ENCODE measurements at regions not wholly inside any gene's neighbourhood (a gene's known extent, or its start where the extent isn't known, plus 50 kb on each side); places are given as distances from the start of the nearest gene placed in this dataset.

DNA sequence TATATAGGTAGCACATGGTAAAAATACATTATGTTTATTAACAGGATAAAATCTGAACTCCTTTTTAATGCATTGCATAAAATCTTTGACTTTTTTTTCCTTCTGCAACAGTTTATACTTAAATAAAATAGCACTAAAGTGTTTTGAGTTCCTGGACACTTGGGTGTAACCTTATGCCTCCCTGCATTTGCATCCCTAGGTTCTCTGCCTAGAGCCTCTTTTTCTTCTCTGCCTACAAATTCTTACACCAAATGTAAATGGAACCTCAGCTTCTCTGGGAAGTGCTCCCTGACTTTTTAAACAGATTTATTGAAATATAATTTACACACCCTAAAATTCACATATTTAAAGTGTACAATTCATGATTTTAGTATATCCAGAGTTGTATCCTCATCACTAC is 1017.6 kb downstream of the CNTNAP5 start:
- DNase-seq (ENCODE audit: low spot score): no peak

DNA sequence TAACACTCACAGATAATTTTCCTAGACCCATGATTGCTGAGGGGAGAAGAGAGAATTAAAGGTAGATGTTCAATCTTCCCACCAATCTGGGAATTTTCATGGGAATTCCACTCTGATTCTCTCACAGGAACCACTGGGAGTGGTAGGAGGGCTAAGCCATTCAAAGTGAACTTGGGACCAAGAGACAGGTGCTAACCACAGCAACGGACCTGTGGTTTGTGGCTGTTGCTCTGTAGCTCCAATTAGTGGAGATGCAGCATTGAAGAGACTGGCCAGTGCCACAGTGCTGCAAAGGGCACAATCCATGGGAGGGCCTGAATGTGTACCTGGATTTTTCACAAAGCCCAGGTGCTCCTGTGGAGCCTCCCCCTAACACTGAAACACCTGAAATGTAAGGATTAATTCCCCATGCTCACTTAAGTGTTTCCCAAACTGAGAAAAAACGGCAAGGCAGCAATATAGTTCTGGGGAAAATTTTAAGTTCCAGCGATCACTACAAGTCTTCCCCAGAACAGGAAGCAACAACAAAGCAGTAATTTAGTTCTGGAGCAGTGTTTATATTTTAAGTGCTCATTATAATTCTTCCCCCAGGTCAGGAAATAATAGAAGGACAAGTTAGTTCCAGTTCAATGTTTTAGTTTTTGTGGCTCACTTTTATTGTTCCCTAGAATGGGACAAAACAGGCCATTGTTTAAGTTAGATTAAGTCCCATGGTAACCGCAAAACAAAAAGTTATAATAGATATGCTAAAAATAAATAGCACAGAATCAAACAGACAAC is 1045.8 kb downstream of the CNTNAP5 start:
- no peak for DNase-seq (ENCODE audit: low spot score)

DNA sequence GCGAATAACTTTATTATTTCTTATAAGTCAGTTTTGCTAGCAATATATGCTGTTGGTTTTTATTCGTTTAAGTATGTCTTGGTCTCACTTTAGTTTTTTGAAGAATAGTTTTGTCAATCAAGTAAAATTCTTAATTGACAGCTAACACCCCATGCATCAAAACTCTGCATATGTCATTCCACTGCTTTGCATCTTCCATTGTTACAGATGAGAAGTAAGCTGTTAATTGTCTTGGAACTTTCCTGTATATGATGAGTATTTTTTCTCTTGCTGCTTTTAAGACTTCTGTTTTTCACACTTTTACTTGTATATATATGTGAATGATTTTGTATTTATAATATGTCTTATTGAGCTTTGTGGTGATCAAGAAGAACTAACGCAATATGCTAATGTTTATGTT is 1048.4 kb downstream of the CNTNAP5 start:
- no peak for DNase-seq (ENCODE audit: low spot score)

DNA sequence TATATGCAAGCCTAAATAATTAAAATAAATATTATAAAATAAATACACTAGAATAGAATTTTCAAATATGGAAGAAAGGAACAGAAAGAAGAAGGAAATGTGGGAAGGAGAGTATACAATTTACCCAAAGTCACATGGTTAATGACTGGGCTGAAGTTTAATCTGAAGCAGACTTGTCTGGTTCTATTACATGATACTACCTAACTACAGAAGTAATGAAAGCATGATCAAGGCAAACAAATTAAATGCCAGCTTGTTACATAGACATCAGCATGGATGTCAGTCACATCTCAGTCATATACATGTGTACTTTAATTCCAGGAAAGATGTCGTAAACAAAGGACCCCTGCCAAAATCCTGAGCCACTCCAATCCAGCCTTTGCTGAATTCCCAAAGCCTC is 1060.8 kb downstream of the CNTNAP5 start:
- no peak for DNase-seq (ENCODE audit: low spot score)

DNA sequence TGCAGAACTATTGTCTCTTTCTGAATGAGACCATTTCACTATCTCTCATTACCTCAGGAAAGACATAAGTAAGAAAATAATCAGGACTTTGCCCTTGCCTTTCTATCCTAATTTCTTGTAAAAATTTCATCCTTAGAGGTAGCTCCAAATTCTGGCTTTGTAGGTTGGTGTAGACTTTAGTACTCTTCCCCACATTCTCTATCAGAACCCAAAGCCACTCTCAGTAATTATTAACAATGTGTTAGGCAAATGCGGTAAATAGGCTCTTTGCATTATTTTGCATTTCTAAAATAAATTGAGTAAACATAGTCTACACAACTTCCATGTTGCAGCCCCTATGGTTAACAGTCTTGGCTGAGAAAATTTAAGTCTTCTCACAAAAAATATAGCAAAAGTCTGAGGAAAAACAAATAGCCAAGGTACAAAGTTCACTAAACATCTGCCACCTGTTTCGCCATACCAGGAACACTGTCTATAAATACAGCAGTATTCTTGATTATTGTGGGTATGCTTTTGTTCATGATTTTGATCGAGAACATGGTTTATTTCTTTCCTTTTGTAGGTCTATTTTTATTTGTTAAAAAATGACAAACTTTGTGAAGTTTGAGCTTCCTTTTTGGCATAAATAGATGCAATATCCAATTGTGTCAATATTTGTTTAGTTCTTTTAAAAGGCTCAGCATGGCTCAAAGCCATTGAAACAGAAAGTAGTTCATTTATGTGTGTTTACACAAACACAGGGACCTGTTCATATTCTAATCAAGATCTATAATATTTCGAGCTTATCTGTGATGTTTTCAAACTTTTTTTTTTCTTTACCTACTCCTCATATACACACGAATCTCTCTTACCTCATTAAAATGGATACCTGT is 1061.5 kb downstream of the CNTNAP5 start:
- DNase-seq (ENCODE audit: low spot score): no peak

DNA sequence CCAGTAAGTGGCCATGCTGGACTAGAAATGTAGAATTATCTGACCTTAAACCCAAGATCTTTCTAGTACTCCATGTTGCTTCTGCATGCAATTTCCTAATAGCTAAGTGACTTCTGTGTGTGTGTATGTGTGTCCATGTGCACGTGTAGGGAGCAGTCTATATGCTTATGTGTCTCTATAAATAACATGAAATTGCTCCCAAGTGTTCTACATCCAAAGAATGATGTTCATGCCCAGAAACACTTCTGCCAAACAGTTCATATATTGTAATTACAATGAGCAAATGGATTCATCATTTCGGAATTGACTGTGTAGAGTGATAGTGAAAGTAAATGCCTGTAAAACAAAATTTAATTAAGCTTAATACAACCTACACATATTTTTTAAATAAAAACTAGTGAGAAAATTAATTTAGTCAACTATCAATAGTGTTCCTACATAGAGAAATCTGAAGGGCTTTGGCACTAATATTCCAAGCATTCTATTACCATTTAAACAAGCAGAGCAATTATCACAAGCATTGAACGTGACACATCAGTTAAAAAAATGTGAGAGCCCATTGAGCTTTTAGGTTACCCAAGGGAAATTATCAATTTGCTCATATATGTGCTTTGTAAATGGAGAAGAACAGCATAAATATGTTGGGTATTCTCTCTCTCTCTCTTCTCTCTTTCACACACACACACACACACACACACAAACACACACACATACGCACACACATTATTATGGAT is 1067.4 kb downstream of the CNTNAP5 start:
- DNase-seq (ENCODE audit: low spot score): no peak

DNA sequence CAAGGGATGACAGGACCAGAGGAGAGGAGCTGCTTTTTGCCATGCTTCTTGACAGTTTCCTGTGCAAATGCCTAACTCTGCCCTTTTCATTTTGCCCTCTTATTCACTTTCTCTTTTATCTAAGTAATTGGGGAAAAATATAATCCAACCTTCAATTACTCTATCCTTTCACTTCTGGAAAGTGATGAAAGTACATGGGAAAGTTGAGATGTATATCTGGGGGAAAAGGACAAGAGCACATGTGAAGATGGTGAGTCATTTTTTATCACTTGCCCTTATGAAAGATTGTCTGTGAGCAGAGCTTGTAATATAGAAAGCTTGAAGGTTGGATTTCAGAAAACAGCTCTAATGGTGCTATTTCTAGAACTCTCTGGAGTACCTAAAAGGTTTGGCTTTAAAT is 1070.7 kb downstream of the CNTNAP5 start:
- no peak for DNase-seq (ENCODE audit: low spot score)

DNA sequence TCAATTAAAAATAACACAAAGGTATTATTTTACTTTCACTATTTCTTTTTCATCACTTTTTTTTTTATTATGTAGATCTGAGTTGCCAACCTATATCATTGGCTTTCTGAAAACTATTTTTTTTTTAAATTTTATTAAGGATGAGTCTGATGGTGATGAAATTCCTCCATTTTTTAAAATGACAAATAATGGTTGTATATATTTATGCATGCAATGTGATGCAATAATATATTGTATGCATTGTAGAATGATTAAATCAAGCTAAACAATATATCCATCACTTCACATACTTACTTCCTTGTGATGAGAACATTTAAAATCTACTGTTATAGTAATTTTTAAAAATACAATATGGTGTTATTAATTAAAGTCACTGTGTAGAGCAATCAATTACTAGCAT is 1081.6 kb downstream of the CNTNAP5 start:
- DNase-seq (ENCODE audit: low spot score): no peak

DNA sequence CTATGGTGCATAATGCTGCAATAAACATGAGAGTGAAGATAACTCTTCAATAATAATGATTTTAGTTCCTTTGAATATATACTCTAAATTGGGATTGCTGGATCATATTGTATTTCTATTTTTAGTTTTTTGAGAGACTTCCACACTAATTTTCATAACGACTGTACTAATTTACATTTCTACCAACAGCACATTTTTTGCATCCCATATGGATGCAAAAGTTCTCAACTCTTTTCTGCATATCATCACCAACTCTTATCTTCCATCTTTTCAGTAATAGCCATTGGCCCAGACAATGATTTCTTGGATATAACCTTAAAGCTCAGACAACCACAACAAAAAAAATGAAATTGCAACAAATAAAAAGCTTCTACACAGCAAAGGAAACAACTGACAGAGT is 1082.4 kb downstream of the CNTNAP5 start:
- DNase-seq (ENCODE audit: low spot score): no peak

DNA sequence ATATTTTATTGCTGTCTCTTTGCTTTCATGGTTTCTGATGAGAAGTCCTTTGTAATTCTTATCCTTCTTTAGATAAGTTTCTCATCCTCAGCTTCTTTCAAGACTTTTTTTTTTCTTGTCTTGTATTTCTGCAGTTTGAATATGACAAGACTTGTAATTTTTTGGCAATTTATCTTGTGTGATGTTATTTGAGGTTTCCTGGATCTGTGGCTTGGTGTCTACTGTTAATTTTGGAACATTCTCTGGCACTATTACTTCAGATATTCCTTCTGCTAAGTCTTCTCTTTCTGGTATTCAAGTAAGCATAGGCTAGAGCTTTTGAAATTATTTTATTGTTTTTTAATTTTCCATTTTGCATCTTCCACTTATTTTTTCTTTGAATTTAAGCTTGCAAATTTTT is 1083.2 kb downstream of the CNTNAP5 start:
- DNase-seq (ENCODE audit: low spot score): no peak

DNA sequence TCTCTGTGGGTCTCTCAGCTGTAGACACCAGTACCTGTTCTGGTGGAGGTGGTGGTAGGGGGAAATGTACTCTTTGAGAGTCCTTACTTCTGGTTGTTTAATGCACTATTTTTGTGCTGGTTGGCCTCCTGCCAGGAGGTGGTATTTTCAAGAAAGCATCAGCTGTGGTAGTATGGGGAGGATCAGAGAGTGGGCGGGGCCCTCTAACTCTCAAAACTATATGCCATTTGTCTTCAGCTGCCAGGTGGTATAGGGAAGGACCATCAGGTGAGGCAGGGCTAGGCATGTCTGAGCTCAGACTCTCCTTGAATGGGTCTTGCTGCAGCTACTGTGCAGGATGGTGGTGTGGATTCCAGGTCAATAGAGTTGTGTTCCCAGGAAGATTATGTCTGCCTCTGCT is 1100.8 kb downstream of the CNTNAP5 start:
- DNase-seq (ENCODE audit: low spot score): no peak

DNA sequence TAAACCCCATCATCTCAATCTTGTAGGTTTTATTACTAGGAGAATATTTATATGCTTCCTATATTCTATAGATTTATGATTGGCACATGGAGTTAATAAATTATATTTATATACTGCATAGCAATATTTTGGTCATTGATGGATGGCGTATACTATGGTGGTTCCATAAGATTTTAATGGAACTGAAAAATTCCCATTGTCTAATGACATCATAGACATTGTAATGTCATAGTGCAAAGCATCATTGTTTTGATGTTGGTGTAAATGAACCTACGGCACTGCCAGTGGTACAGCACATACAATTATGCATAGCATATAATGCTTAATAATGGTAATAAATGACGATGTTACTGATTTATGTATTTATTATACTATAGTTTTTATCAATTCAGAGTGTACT is 1135.9 kb downstream of the CNTNAP5 start:
- no peak for DNase-seq (ENCODE audit: low spot score)

DNA sequence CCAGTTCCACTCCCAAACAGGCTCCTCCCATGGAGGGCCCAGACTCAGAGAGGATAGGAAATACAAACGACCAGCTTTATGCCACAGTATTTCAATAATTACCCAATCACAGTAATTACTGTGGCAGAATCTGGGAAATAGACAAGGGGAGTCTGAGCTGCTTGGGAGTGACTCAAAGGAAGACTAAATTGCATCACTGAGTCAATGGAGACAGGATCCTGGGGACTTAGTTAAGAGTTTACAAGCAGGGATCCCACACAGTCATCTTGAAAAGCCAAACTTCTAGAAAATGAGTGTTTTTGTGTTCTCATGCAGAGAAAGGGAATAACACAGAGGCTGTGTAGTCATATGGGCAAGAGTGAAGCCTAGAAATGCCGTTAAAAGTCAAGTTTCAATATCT is 1142.1 kb downstream of the CNTNAP5 start:
- no peak for DNase-seq (ENCODE audit: low spot score)

DNA sequence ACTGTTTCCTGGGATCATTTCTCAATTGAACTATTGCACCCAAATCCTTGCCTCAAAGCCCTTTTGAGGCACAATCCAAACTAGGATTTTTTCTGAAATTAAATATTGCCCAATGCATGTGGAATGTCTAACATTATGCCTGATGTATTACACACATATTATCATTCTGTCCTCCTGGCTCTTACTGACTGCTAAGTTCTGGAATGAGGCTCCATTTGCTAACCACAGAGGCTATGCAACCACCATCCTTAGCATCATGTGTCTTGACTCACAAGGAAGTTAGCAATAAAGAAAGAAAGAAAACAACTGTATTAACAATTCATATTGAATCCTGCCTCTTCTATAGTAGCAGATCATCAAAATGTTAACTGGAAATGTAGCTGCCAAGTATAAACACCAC is 1142.7 kb downstream of the CNTNAP5 start:
- no peak for DNase-seq (ENCODE audit: low spot score)

DNA sequence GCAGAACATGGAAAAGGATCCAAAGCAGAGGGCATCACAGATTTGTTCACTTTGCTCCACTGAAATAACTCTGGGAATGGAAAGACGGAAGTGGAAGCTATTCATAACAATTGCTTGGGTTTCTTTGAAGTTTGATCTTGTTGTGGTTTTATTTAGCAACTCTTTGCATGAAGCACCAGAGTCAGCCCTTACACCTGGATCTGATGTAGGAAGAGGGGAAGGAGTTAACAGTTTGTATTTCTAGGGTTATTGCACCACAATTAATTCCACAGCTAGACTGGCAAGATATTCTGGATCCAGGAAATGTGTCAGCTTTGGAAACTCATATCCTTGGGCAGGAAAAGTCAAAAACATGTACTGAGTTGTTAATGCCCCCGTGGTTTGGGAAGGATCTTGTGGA is 1143.4 kb downstream of the CNTNAP5 start:
- DNase-seq (ENCODE audit: low spot score): no peak

DNA sequence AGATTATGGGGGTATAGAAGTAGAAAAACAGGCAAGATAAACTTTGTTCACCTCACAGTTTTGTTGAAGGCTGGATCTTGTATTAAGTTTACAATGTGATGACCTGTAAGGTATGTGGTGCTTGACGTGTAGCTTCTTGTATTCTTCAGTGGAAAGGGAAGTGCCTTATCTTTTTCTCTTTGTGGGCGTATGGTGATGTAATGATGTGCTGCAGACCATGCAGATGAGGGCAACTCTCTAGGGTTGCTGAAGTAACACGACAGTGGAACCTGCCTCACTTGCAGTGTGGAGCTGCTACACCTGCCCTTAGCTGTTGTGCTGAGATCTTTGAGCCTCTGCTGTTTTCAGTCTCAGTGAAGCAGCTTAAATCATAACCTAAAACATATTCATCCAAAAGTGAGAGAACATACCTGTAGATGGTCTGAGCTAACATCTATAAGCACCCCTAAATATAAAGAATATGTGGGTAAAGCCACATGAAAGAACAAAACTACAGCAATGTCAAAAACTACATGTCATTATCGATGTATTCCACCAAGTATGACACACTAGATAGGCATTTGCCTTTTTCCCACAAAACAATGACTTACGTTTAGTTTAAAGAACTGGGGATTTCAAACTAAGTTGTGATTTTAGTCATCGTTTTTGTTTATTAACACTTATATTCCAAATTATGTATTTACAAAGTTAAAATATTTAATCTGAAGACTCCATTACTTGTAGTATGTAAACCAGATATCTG is 1144.1 kb downstream of the CNTNAP5 start:
- no peak for DNase-seq (ENCODE audit: low spot score)

DNA sequence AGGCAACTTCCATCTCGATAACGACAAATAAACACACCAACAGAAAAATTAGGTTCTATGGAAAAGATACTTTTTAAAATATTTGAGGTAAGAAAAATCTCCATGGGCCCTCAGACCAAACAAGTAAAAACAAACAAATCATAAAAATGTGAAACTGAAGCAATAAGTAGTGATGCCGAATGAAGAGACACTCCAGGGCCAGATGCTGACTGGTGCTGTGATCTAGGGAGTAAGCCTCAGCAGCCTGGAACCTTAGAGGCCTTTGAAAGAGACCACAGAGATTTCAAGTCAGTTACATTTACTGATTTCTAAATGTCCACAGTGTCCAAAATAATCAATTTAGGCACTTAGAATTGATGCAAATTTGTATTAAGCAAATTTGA is 1144.7 kb downstream of the CNTNAP5 start:
- DNase-seq (ENCODE audit: low spot score): no peak

DNA sequence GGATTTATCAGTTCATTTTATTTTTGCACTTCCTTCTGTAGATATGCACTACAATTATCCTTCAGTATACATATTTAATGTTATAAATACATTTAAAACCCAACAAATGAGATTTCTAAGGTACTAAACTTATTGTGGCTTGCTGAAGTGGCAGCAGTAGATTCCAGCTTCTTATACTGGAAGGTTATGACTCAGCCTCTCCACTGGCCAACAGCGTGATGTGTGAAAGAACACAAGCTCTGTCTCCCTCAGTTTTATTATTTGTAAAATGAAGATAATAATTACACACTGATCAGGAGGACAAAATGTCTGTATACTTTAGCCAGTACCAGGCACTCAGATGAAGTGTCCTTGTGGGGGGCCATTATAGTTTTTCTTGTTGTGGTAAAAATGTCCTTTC is 1147.1 kb downstream of the CNTNAP5 start:
- no peak for DNase-seq (ENCODE audit: low spot score)

DNA sequence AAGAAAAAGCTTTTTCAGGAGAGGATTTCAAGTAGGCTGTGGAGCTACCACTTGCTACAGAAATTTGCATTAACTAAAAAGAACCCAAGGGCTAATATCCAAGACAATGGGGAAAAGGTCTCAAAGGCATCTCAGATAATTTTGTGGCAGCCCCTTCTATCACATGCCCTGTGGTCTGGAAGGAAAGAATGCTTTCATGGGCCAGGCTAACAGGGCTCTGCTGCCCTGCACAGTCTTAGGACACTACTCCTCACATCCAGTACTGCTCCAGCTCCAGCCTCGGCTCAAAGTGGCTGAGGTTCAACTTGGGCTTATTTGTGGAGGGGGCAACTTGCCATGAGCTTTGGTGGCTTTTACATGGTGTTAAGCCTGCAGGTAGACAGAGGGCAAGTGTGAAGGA is 1150.3 kb downstream of the CNTNAP5 start:
- no peak for DNase-seq (ENCODE audit: low spot score)

DNA sequence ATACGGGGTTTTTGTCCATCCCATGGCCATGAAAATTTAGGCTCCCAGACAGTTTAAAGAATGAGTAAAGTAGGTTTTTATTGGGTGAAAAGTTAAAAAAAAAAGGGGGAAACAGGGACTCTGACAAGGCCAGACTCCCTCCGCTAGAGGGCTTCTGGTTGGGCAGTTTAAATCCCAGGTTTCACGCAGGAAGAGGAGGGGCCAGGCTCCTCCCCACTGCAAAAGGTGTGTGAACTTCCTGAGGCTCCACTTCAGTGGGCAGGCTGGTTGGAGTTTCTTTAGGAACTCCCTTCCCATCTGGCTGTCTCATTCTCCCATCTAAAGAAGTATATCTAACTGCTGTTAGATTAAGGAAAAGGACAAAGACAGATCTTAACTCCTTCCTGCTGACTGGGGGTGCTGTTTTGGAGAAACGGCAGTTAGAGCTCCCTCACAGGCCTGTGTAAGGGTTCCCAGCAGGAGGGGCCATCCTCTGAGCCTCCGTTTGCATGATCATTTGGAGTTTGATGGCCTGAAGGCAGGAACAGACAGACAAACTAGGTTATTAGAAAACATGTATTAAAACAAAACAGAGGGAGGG is 1160.7 kb downstream of the CNTNAP5 start:
- no peak for DNase-seq (ENCODE audit: low spot score)

DNA sequence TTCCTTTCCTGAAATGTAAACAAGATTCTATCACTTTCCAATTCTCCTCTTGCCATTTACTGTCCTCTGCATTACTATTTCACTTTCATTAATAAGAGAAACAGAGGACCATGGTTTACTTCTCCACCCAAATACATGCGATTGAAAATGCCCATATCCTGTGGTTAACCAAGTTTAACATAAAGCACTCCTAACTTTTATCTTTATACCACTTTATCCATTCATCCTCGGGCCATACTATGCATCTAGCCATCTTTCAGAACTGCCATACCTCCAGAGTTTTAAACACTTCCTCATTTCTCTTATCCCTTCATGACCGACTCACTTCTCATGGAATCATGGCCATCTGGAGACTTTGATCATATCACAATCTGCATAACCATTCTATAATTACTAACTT is 1182.3 kb downstream of the CNTNAP5 start:
- DNase-seq (ENCODE audit: low spot score): no peak

DNA sequence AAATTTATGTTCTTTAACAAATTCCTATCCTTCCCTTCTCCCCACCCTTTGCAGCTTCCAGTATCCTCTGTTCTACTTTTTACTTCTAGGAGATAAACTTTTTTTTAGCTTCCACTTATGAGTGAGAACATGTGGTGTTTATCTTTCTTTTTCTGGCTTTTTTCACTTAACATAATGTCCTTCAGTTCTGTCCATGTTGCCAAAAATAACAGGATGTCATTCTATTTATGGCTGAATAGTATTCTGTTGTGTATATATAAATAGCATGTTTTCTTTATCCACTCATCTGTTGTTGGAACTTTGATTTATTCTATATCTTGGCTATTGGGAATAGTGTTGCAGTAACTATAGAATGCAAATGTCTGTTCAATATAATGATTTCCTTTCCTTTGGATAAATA is 1191.2 kb downstream of the CNTNAP5 start:
- no peak for DNase-seq (ENCODE audit: low spot score)
